GM19372 (cell line): ENCODE measurements at regions not wholly inside any gene's neighbourhood (a gene's known extent, or its start where the extent isn't known, plus 50 kb on each side); places are given as distances from the start of the nearest gene placed in this dataset.
A peak's percentile ranks its signal among the peaks of the same experiment; 100 is the strongest.

ENCODE experiments used
- ATAC-seq: cut with Tn5 transposase; IDR thresholded peaks from one replicate; pipeline ENCODE4 v1.9.1; 2021; ENCODE audit warnings: mild to moderate bottlenecking, low read depth, moderate library complexity; ENCODE audit not compliant: unreplicated experiment

- no peak for ATAC-seq
Observed at GRCh38 chr1:4010814-4011605, 110.9 kb upstream of the C1orf174 start.

- ATAC-seq, result no peak
Observed at GRCh38 chr1:4016351-4017130, 116.5 kb upstream of the C1orf174 start.

- no peak for ATAC-seq
Observed at GRCh38 chr1:4017636-4018365, 117.7 kb upstream of the C1orf174 start.

- no peak for ATAC-seq
Observed at GRCh38 chr1:4018466-4019146, 118.5 kb upstream of the C1orf174 start.

GRCh38 chr1:4019147-4019521 lies 119.1 kb upstream of the C1orf174 start:
- ATAC-seq, result no peak

GRCh38 chr1:4019606-4020331 lies 119.7 kb upstream of the C1orf174 start:
- no peak for ATAC-seq

- no peak for ATAC-seq
Observed at GRCh38 chr1:4020449-4020848, 120.4 kb upstream of the C1orf174 start.

- no peak for ATAC-seq
Observed at GRCh38 chr1:4021136-4021973, 121.3 kb upstream of the C1orf174 start.

GRCh38 chr1:4021974-4022268 lies 121.8 kb upstream of the C1orf174 start:
- no peak for ATAC-seq

- ATAC-seq, result no peak
Observed at GRCh38 chr1:4022715-4023114, 122.6 kb upstream of the C1orf174 start.

- ATAC-seq, result no peak
Observed at GRCh38 chr1:4023678-4024077, 123.6 kb upstream of the C1orf174 start.

- no peak for ATAC-seq
Observed at GRCh38 chr1:4024811-4025210, 124.7 kb upstream of the C1orf174 start.

GRCh38 chr1:4025752-4026151 lies 125.7 kb upstream of the C1orf174 start:
- ATAC-seq, result no peak

- ATAC-seq, result no peak
Observed at GRCh38 chr1:4027008-4027407, 126.9 kb upstream of the C1orf174 start.

- peak; percentile 83 for ATAC-seq
Observed at GRCh38 chr1:4027492-4028138, 127.5 kb upstream of the C1orf174 start.

GRCh38 chr1:4028139-4028501 lies 128.0 kb upstream of the C1orf174 start:
- no peak for ATAC-seq

- ATAC-seq, result no peak
Observed at GRCh38 chr1:4029376-4029775, 129.3 kb upstream of the C1orf174 start.

- ATAC-seq, result no peak
Observed at GRCh38 chr1:4032571-4032970, 132.5 kb upstream of the C1orf174 start.

- no peak for ATAC-seq
Observed at GRCh38 chr1:4033129-4033676, 133.1 kb upstream of the C1orf174 start.
